ENCODE measurements at regions not wholly inside any gene's neighbourhood (a gene's known extent, or its start where the extent isn't known, plus 50 kb on each side); places are given as distances from the start of the nearest gene placed in this dataset.

DNA sequence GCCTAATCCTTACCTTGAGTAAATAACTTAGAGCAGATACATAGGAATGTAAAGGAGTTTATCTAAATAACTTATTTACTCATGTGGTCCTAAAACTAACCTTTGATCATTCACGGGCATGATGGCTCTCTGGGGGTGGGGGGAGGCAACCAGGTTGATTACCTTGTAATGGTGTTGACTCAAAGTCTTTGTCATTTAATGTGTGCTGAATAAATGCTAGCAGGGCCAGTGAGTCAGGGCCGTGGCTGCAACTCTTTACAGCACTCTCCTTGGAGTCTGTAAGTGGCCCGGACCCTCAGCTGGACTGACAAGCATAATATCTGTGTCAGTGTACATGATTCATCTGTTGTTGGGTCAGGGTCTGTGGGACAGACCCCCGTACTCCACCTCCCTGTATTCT lies 203.0 kb downstream of the EPM2A start:
- POLR2A ChIA-PET: no interaction called here
- DNase-seq (ENCODE audit: low read depth, low spot score): no peak
- CTCF ChIA-PET: no interaction called here
- ATAC-seq: no peak
- Histone ChIP-seq H3K4me3 (ENCODE audit: low read depth in 2 of 2, low read length in 2 of 2) (no peak overlapping the region), H3K9me3 (ENCODE audit: control insufficient read depth, insufficient read depth, low read depth, low read length) (no peaks in the 10 kb centered on the region), H3K27ac (ENCODE audit: low read length) (no peak overlapping the region), H3K4me1 (ENCODE audit: control insufficient read depth, insufficient read depth, low read length) (no peaks in the 10 kb centered on the region), H3K27me3 (ENCODE audit: control insufficient read depth, insufficient read depth, low read length) (no peaks in the 10 kb centered on the region), H3K36me3 (ENCODE audit: control insufficient read depth, insufficient read depth, low read length) (no peaks in the 10 kb centered on the region; the same call in 1 of the 2 replicates)
- no peak for TF ChIP-seq SIN3A (IDR thresholded peaks at IDR 0.05; ENCODE audit: borderline replicate concordance, insufficient read depth, low read depth, low read length)
- TF ChIP-seq, protein P1, sequence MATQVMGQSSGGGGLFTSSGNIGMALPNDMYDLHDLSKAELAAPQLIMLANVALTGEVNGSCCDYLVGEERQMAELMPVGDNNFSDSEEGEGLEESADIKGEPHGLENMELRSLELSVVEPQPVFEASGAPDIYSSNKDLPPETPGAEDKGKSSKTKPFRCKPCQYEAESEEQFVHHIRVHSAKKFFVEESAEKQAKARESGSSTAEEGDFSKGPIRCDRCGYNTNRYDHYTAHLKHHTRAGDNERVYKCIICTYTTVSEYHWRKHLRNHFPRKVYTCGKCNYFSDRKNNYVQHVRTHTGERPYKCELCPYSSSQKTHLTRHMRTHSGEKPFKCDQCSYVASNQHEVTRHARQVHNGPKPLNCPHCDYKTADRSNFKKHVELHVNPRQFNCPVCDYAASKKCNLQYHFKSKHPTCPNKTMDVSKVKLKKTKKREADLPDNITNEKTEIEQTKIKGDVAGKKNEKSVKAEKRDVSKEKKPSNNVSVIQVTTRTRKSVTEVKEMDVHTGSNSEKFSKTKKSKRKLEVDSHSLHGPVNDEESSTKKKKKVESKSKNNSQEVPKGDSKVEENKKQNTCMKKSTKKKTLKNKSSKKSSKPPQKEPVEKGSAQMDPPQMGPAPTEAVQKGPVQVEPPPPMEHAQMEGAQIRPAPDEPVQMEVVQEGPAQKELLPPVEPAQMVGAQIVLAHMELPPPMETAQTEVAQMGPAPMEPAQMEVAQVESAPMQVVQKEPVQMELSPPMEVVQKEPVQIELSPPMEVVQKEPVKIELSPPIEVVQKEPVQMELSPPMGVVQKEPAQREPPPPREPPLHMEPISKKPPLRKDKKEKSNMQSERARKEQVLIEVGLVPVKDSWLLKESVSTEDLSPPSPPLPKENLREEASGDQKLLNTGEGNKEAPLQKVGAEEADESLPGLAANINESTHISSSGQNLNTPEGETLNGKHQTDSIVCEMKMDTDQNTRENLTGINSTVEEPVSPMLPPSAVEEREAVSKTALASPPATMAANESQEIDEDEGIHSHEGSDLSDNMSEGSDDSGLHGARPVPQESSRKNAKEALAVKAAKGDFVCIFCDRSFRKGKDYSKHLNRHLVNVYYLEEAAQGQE (IDR thresholded peaks at IDR 0.05; ENCODE audit: insufficient read depth in 1 of 2, low read depth in 2 of 2, low read length in 1 of 2): no peak
- TF ChIP-seq, protein P2, sequence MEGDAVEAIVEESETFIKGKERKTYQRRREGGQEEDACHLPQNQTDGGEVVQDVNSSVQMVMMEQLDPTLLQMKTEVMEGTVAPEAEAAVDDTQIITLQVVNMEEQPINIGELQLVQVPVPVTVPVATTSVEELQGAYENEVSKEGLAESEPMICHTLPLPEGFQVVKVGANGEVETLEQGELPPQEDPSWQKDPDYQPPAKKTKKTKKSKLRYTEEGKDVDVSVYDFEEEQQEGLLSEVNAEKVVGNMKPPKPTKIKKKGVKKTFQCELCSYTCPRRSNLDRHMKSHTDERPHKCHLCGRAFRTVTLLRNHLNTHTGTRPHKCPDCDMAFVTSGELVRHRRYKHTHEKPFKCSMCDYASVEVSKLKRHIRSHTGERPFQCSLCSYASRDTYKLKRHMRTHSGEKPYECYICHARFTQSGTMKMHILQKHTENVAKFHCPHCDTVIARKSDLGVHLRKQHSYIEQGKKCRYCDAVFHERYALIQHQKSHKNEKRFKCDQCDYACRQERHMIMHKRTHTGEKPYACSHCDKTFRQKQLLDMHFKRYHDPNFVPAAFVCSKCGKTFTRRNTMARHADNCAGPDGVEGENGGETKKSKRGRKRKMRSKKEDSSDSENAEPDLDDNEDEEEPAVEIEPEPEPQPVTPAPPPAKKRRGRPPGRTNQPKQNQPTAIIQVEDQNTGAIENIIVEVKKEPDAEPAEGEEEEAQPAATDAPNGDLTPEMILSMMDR (IDR thresholded peaks at IDR 0.05): no peak
- TF ChIP-seq TCF7L2 (IDR thresholded peaks at IDR 0.05; ENCODE audit: low read depth, low read length): no peak
- TF ChIP-seq POLR2AphosphoS5 (IDR thresholded peaks at IDR 0.05; ENCODE audit: low read depth, low read length): no peak
- intact Hi-C loops (cut with micrococcal nuclease; ENCODE audit: unreplicated experiment): no loop called here
- no TSS peak for BruUV-seq (replicated peaks)
- in situ Hi-C loops (cut with HindIII; ENCODE audit: low pct_unique_long_range_greater_than_20kb, low sequenced_read_pairs): no loop called here

DNA sequence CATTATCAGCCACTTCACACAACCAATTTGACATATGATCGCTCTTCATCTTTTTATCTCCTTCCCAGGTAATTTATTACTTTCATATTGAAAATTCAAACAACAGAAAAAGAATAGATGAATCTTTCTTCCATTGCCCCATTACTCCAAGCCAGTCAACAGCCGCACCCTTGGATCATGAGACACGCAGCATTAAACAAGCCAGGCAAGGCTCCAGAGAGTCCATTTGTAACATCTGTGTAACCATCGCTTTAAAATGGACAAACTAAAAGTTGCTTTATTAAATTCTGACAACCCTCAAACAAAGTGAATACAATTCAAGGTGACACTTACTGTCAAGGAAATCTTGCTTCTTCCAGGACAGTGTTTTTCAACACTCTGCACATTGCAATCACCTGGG lies 200.3 kb downstream of the EPM2A start:
- ChIA-PET CTCF (no interaction called here), POLR2A (no interaction called here)
- in situ Hi-C loops (cut with HindIII; ENCODE audit: low pct_unique_long_range_greater_than_20kb, low sequenced_read_pairs): no loop called here
- DNase-seq (ENCODE audit: low read depth, low spot score) (no peak), ATAC-seq (no peak)
- intact Hi-C loops (cut with micrococcal nuclease; ENCODE audit: unreplicated experiment): no loop called here
- Histone ChIP-seq H3K27me3 (ENCODE audit: control insufficient read depth, insufficient read depth, low read length) (no peaks in the 10 kb centered on the region), H3K4me3 (ENCODE audit: low read depth in 2 of 2, low read length in 2 of 2) (no peak overlapping the region), H3K4me1 (ENCODE audit: control insufficient read depth, insufficient read depth, low read length) (no peaks in the 10 kb centered on the region), H3K27ac (ENCODE audit: low read length) (no peak overlapping the region), H3K36me3 (ENCODE audit: control insufficient read depth, insufficient read depth, low read length) (no peaks in the 10 kb centered on the region; the same call in 1 of the 2 replicates), H3K9me3 (ENCODE audit: control insufficient read depth, insufficient read depth, low read depth, low read length) (no peaks in the 10 kb centered on the region)
- TF ChIP-seq POLR2AphosphoS5 (IDR thresholded peaks at IDR 0.05; ENCODE audit: low read depth, low read length) (no peak), TCF7L2 (IDR thresholded peaks at IDR 0.05; ENCODE audit: low read depth, low read length) (no peak), SIN3A (IDR thresholded peaks at IDR 0.05; ENCODE audit: borderline replicate concordance, insufficient read depth, low read depth, low read length) (no peak)
- TF ChIP-seq, protein P1 (IDR thresholded peaks at IDR 0.05; ENCODE audit: insufficient read depth in 1 of 2, low read depth in 2 of 2, low read length in 1 of 2): no peak
- TF ChIP-seq, protein P2 (IDR thresholded peaks at IDR 0.05): no peak
- BruUV-seq (replicated peaks): no TSS peak
